ENCODE measurements at regions not wholly inside any gene's neighbourhood (a gene's known extent, or its start where the extent isn't known, plus 50 kb on each side); places are given as distances from the start of the nearest gene placed in this dataset.

GRCh38 chr13:58782736-58783135, 1151.2 kb downstream of the PCDH17 start:
- no peaks in the 10 kb centered on the region for H3K27me3 ChIP-seq
- DNase-seq, result no peak
- H3K27ac ChIP-seq, result no peak overlapping the region
- no peak overlapping the region for H3K4me3 ChIP-seq
- no peaks in the 10 kb centered on the region for H3K36me3 ChIP-seq (replicated peaks in 1 of 2; ENCODE audit: insufficient read depth in 1 of 2, low read depth in 2 of 2)
- 92 to 93% methylated on average over 1 of the region's 1 CpG for WGBS, 2 donors
- no peak for ATAC-seq
- no peaks in the 10 kb centered on the region for H3K9me3 ChIP-seq
- intact Hi-C loops (cut with DNase I), result no loop called here
- TF ChIP-seq CTCF (IDR thresholded peaks at IDR 0.05) (no peak), POLR2A (IDR thresholded peaks at IDR 0.05) (no peak)
- no peaks in the 10 kb centered on the region for H3K4me1 ChIP-seq

GRCh38 chr13:58792854-58793253, 1161.3 kb downstream of the PCDH17 start:
- Histone ChIP-seq H3K27ac (no peak overlapping the region), H3K4me3 (no peak overlapping the region), H3K4me1 (no peaks in the 10 kb centered on the region), H3K9me3 (no peaks in the 10 kb centered on the region), H3K27me3 (no peaks in the 10 kb centered on the region), H3K36me3 (replicated peaks in 1 of 2; ENCODE audit: insufficient read depth in 1 of 2, low read depth in 2 of 2) (no peaks in the 10 kb centered on the region)
- DNase-seq, result no peak
- intact Hi-C loops (cut with DNase I), result no loop called here
- no peak for ATAC-seq
- TF ChIP-seq CTCF (IDR thresholded peaks at IDR 0.05) (no peak), POLR2A (IDR thresholded peaks at IDR 0.05) (no peak)
- WGBS, 2 donors, result 61 to 69% methylated on average over 2 of the region's 2 CpGs

- Histone ChIP-seq H3K9me3 (no peaks in the 10 kb centered on the region), H3K36me3 (replicated peaks in 1 of 2; ENCODE audit: insufficient read depth in 1 of 2, low read depth in 2 of 2) (no peaks in the 10 kb centered on the region), H3K27me3 (no peaks in the 10 kb centered on the region), H3K4me1 (no peaks in the 10 kb centered on the region), H3K4me3 (no peak overlapping the region), H3K27ac (no peak overlapping the region)
- DNase-seq (no peak), ATAC-seq (no peak)
- TF ChIP-seq POLR2A (IDR thresholded peaks at IDR 0.05), result no peak
- no peak for TF ChIP-seq CTCF (IDR thresholded peaks at IDR 0.05)
- intact Hi-C loops (cut with DNase I), result no loop called here
- 61 to 68% methylated on average over 2 of the region's 2 CpGs for WGBS, 2 donors
Measured at GRCh38 chr13:58795715-58796114, 1164.2 kb downstream of the PCDH17 start.

GRCh38 chr13:58804832-58805231, 1173.3 kb downstream of the PCDH17 start:
- no peak overlapping the region for H3K27ac ChIP-seq
- intact Hi-C loops (cut with DNase I), result no loop called here
- TF ChIP-seq POLR2A (IDR thresholded peaks at IDR 0.05) (no peak), CTCF (IDR thresholded peaks at IDR 0.05) (no peak)
- no peaks in the 10 kb centered on the region for H3K36me3 ChIP-seq (replicated peaks in 1 of 2; ENCODE audit: insufficient read depth in 1 of 2, low read depth in 2 of 2)
- H3K4me1 ChIP-seq, result no peaks in the 10 kb centered on the region
- DNase-seq (no peak), ATAC-seq (no peak)
- H3K4me3 ChIP-seq, result no peak overlapping the region
- H3K9me3 ChIP-seq, result no peaks in the 10 kb centered on the region
- H3K27me3 ChIP-seq, result no peaks in the 10 kb centered on the region

- TF ChIP-seq POLR2A (IDR thresholded peaks at IDR 0.05) (no peak), CTCF (IDR thresholded peaks at IDR 0.05) (no peak)
- 47 to 58% methylated on average over 2 of the region's 2 CpGs for WGBS, 2 donors
- Histone ChIP-seq H3K36me3 (replicated peaks in 1 of 2; ENCODE audit: insufficient read depth in 1 of 2, low read depth in 2 of 2) (no peaks in the 10 kb centered on the region), H3K27me3 (no peaks in the 10 kb centered on the region), H3K27ac (no peak overlapping the region), H3K9me3 (no peaks in the 10 kb centered on the region), H3K4me1 (no peaks in the 10 kb centered on the region), H3K4me3 (no peak overlapping the region)
- ATAC-seq (no peak), DNase-seq (no peak)
- intact Hi-C loops (cut with DNase I), result no loop called here
Measured at GRCh38 chr13:58806401-58806800, 1174.9 kb downstream of the PCDH17 start.
